Loucy (cell line): ENCODE measurements at regions not wholly inside any gene's neighbourhood (a gene's known extent, or its start where the extent isn't known, plus 50 kb on each side); places are given as distances from the start of the nearest gene placed in this dataset.

Experiments used
- H2AFZ ChIP-seq: fragments of 200-600 bp; sonication (generic); 2 replicates; pipeline ENCODE4 v1.6.0; 2016; ENCODE audit warnings: antibody characterized with exemption, mild to moderate bottlenecking, low read length, moderate library complexity
- H3F3A ChIP-seq: fragments of 200-600 bp; 2 replicates; pipeline ENCODE4 v1.6.0; 2016; ENCODE audit warnings: antibody characterized with exemption, low read depth, mild to moderate bottlenecking
- H3K27me3 ChIP-seq: fragments of 200-600 bp; sonication (generic); 2 replicates; pipeline ENCODE4 v1.6.1; 2014; ENCODE audit warnings: low read length, mild to moderate bottlenecking; ENCODE audit not compliant: insufficient read depth, poor library complexity, severe bottlenecking
- H3K36me3 ChIP-seq: fragments of 200-600 bp; sonication (generic); 2 replicates; pipeline ENCODE4 v1.6.1; 2016; ENCODE audit warnings: low read length; ENCODE audit not compliant: insufficient read depth
- H3K4me1 ChIP-seq: fragments of 200-600 bp; sonication (generic); 2 replicates; pipeline ENCODE4 v1.5.1; 2014; ENCODE audit warnings: low read length, mild to moderate bottlenecking; ENCODE audit not compliant: insufficient read depth, poor library complexity, severe bottlenecking
- H3K4me2 ChIP-seq: fragments of 200-600 bp; sonication (generic); 2 replicates; pipeline ENCODE4 v1.6.0; 2014; ENCODE audit warnings: antibody characterized with exemption, low read length, low read depth, mild to moderate bottlenecking; ENCODE audit not compliant: poor library complexity, severe bottlenecking
- H3K4me3 ChIP-seq: fragments of 200-600 bp; sonication (generic); 2 replicates; pipeline ENCODE4 v1.5.1; 2014; ENCODE audit warnings: low read length, mild to moderate bottlenecking, mixed read lengths; ENCODE audit not compliant: poor library complexity, severe bottlenecking
- H3K79me2 ChIP-seq: fragments of 200-600 bp; sonication (generic); 2 replicates; pipeline ENCODE4 v1.6.1; 2014; ENCODE audit warnings: low read length; ENCODE audit not compliant: insufficient read depth
- H3K9ac ChIP-seq: fragments of 200-600 bp; sonication (generic); 2 replicates; pipeline ENCODE4 v1.6.0; 2014; ENCODE audit warnings: mild to moderate bottlenecking, low read depth, low read length, moderate library complexity; ENCODE audit not compliant: poor library complexity, severe bottlenecking
- H3K9me2 ChIP-seq: fragments of 200-600 bp; sonication (generic); replicated peaks from 2 replicates; pipeline ENCODE4 v1.6.1; 2016; ENCODE audit warnings: low read depth, low read length, mixed read lengths
- H3K9me3 ChIP-seq: fragments of 200-600 bp; sonication (generic); 2 replicates; pipeline ENCODE4 v1.6.1; 2014; ENCODE audit warnings: mild to moderate bottlenecking, antibody characterized with exemption, low read length, low read depth; ENCODE audit not compliant: insufficient read depth
- H4K20me1 ChIP-seq: fragments of 200-600 bp; sonication (generic); 2 replicates; pipeline ENCODE4 v1.6.0; 2014; ENCODE audit warnings: antibody characterized with exemption, low read length, mild to moderate bottlenecking; ENCODE audit not compliant: insufficient read depth, poor library complexity, severe bottlenecking
- CTCF ChIP-seq: fragments of 200-600 bp; sonication (generic); conservative IDR thresholded peaks from 2 replicates; pipeline ENCODE4 v1.5.1; 2014; ENCODE audit warnings: mild to moderate bottlenecking, antibody characterized with exemption, low read length
- EZH2phosphoT487 ChIP-seq: fragments of 200-600 bp; IDR thresholded peaks from 2 replicates; pipeline ENCODE4 v1.6.1; 2018; ENCODE audit warnings: antibody characterized with exemption, mild to moderate bottlenecking, moderate library complexity, borderline replicate concordance

- TF ChIP-seq EZH2phosphoT487: no peak
- TF ChIP-seq CTCF: no peak
- no peaks in the 10 kb centered on the region for H3K36me3 ChIP-seq
These were observed 95.3 kb upstream of the IPO5 start for GRCh38 chr13:97858161-97858560.

GRCh38 chr13:97866346-97866745 lies 87.1 kb upstream of the IPO5 start:
- H3K4me3 ChIP-seq: no peak overlapping the region
- no peak overlapping the region for H3K9ac ChIP-seq
- H3K79me2 ChIP-seq: no peaks in the 10 kb centered on the region
- H4K20me1 ChIP-seq: no peaks in the 10 kb centered on the region
- no peak overlapping the region for H3K4me2 ChIP-seq
- H3K27me3 ChIP-seq: no peaks in the 10 kb centered on the region
- H3K9me3 ChIP-seq: no peaks in the 10 kb centered on the region
- no peaks in the 10 kb centered on the region for H3K9me2 ChIP-seq
- H3K36me3 ChIP-seq: no peaks in the 10 kb centered on the region
- H2AFZ ChIP-seq: no peak overlapping the region
- no peaks in the 10 kb centered on the region for H3K4me1 ChIP-seq
- no peak for TF ChIP-seq EZH2phosphoT487
- no peaks in the 10 kb centered on the region for H3F3A ChIP-seq

More at GRCh38 chr13:97858161-97858560, 95.3 kb upstream of the IPO5 start:
- Histone ChIP-seq H3K27me3 (no peaks in the 10 kb centered on the region), H2AFZ (no peak overlapping the region), H3K4me3 (no peak overlapping the region), H3K9me3 (no peaks in the 10 kb centered on the region), H4K20me1 (no peaks in the 10 kb centered on the region), H3K9ac (no peak overlapping the region), H3K4me1 (no peaks in the 10 kb centered on the region), H3K9me2 (no peaks in the 10 kb centered on the region), H3F3A (no peaks in the 10 kb centered on the region), H3K4me2 (no peak overlapping the region), H3K79me2 (no peaks in the 10 kb centered on the region)

GRCh38 chr13:97866751-97867150 lies 86.7 kb upstream of the IPO5 start:
- H3K36me3 ChIP-seq: no peaks in the 10 kb centered on the region
- no peaks in the 10 kb centered on the region for H3K27me3 ChIP-seq
- TF ChIP-seq CTCF (no peak), EZH2phosphoT487 (no peak)

GRCh38 chr13:97873398-97873797 lies 80.1 kb upstream of the IPO5 start:
- Histone ChIP-seq H2AFZ (no peak overlapping the region), H3F3A (no peaks in the 10 kb centered on the region)
- TF ChIP-seq EZH2phosphoT487 (no peak), CTCF (no peak)

More at GRCh38 chr13:97866751-97867150, 86.7 kb upstream of the IPO5 start:
- no peaks in the 10 kb centered on the region for H3K9me3 ChIP-seq
- no peak overlapping the region for H2AFZ ChIP-seq
- no peaks in the 10 kb centered on the region for H3F3A ChIP-seq
- no peak overlapping the region for H3K9ac ChIP-seq
- H4K20me1 ChIP-seq: no peaks in the 10 kb centered on the region
- no peak overlapping the region for H3K4me3 ChIP-seq
- H3K4me1 ChIP-seq: no peaks in the 10 kb centered on the region
- no peaks in the 10 kb centered on the region for H3K9me2 ChIP-seq
- H3K79me2 ChIP-seq: no peaks in the 10 kb centered on the region
- H3K4me2 ChIP-seq: no peak overlapping the region

More at GRCh38 chr13:97873398-97873797, 80.1 kb upstream of the IPO5 start:
- Histone ChIP-seq H3K4me3 (no peak overlapping the region), H3K9me3 (no peaks in the 10 kb centered on the region), H3K4me2 (no peak overlapping the region), H3K9me2 (no peaks in the 10 kb centered on the region), H4K20me1 (no peaks in the 10 kb centered on the region), H3K27me3 (no peaks in the 10 kb centered on the region), H3K79me2 (no peaks in the 10 kb centered on the region), H3K4me1 (no peaks in the 10 kb centered on the region), H3K9ac (no peak overlapping the region), H3K36me3 (no peaks in the 10 kb centered on the region)
